Small intestine (tissue), 7 donors: ENCODE measurements at regions not wholly inside any gene's neighbourhood (a gene's known extent, or its start where the extent isn't known, plus 50 kb on each side); places are given as distances from the start of the nearest gene placed in this dataset.
"Not testable (repeated sequence)": the region's sequence is repeated elsewhere in the genome, so short reads cannot be mapped to it uniquely, and the experiment has no call there.

Experiments used
- DNase-seq, 2 donors: peaks; one replicate each; pipeline versions ENCODE4 v3.0.0 to v3.0.0-alpha.2; 2013
- FAIRE-seq: peaks from 2 replicates; lab custom pipeline; 2012; peaks lifted over from hg19 to GRCh38; lab: Jason Lieb, UNC
- H3K27ac ChIP-seq, 3 donors: one replicate each; pipeline ENCODE4 v1.5.1; 2013; ENCODE audit warnings: low read length in 2 of 3, mild to moderate bottlenecking in 2 of 3, control low read depth in 1 of 3, inconsistent platforms in 1 of 3, low read depth in 1 of 3, moderate library complexity in 1 of 3
- H3K27me3 ChIP-seq, 3 donors: one replicate each; pipeline ENCODE4 v1.6.1; 2013; ENCODE audit warnings: low read length in 3 of 3, inconsistent platforms in 1 of 3; ENCODE audit not compliant: control insufficient read depth in 3 of 3, insufficient read depth in 3 of 3
- H3K36me3 ChIP-seq, 3 donors: one replicate each; pipeline ENCODE4 v1.6.1; 2013; ENCODE audit warnings: low read length in 3 of 3, inconsistent platforms in 1 of 3, low read depth in 1 of 3, mild to moderate bottlenecking in 1 of 3, moderate library complexity in 1 of 3; ENCODE audit not compliant: control insufficient read depth in 3 of 3, insufficient read depth in 2 of 3
- H3K4me1 ChIP-seq, 3 donors: one replicate each; pipeline ENCODE4 v1.6.1; 2013; ENCODE audit warnings: low read length in 2 of 3, inconsistent platforms in 1 of 3, low read depth in 1 of 3, mild to moderate bottlenecking in 1 of 3, moderate library complexity in 1 of 3; ENCODE audit not compliant: control insufficient read depth in 3 of 3, insufficient read depth in 2 of 3
- H3K4me3 ChIP-seq, 3 donors: one replicate each; pipeline ENCODE4 v1.5.1; 2013; ENCODE audit warnings: low read length in 3 of 3, control low read depth in 1 of 3, inconsistent platforms in 1 of 3, low read depth in 1 of 3, mild to moderate bottlenecking in 1 of 3, moderate library complexity in 1 of 3
- H3K9me3 ChIP-seq, 2 donors: one replicate each; pipeline ENCODE4 v1.6.1; 2013; ENCODE audit warnings: low read depth in 1 of 2, low read length in 1 of 2; ENCODE audit not compliant: control insufficient read depth in 2 of 2, insufficient read depth in 1 of 2
- WGBS, 3 donors: extraction: QIAGEN DNeasy Blood & Tissue Kit; methylation state at CpG; one replicate each; pipeline ENCODE4 v1.1.7; 2013; 5-methylcytosine and 5-hydroxymethylcytosine counted together
- donor health status: healthy with polysubstance abuse.
- donor health status: control.
- donor health status: control.
- donor health status: Bipolar disorder and iron deficiency.
- donor health status: healthy.

DNA sequence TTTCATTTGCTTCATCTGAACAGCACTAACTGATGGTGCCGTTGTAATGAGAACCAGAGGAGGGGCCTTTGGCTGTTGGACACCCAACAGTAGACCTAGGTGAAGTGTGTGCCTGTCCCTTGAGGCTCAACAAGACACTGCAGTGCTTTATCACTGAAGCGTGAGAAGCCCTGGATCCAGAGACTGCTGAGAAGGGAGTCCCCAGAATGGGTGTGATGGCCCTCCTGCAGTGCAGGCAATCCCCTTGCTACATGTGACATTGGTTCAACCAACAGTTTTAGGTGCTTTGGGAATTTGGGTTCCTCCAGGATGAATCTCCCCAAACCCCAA, 125.6 kb downstream of the BRD1 start:
- 85 to 90% (median 85%) methylated on average over 2 of the region's 2 CpGs for WGBS, 3 donors
- no peaks in the 10 kb centered on the region for H3K36me3 ChIP-seq
- no peaks in the 10 kb centered on the region for H3K4me1 ChIP-seq
- no peak overlapping the region for H3K27ac ChIP-seq
- peaks cover 3 to 5% of the 10 kb centered on the region in 2 donors for H3K9me3 ChIP-seq
- DNase-seq (no peak), FAIRE-seq (no peak)
- peaks cover 3 to 24% (median 13%) of the 10 kb centered on the region in 3 donors for H3K27me3 ChIP-seq
- no peak overlapping the region for H3K4me3 ChIP-seq

DNA sequence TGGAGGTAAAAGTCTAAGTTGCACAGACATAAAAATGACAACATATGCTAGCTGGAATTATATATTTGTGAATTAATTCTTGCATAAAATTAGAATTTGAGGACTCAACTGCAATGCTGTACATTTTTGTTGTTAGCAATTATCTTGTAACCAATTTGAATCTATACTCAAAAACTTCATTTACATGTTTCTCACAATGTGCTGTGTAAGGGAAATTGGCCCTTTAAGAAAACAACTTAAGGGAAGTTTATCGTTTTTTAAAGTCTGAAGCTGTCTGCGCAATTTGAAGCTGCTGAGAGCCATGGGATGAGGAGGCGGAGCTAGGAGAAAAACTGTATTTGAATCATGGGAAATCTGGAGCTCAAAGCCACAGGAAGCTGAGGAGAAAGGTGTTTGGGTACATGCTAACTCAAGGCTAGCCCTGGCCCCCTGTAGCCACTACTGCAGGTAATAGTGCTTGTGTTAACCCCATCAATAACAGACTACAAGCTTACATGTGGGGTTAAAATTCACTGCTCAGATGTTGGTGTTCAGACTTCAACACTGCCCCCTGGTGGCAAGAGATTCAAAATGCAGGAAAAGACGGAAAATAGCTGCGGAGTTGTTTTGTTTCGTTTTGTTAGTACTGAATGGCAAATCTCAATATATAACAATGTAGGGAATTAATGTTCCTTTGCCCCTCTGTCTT, 126.1 kb downstream of the BRD1 start:
- FAIRE-seq (no peak), DNase-seq (peak in 1 of 2 donors; percentile 2)
- peaks cover 3 to 24% (median 13%) of the 10 kb centered on the region in 3 donors for H3K27me3 ChIP-seq
- no peaks in the 10 kb centered on the region for H3K36me3 ChIP-seq
- no peak overlapping the region for H3K4me3 ChIP-seq
- H3K27ac ChIP-seq, result no peak overlapping the region
- peaks cover 3 to 5% of the 10 kb centered on the region in 2 donors for H3K9me3 ChIP-seq
- no peaks in the 10 kb centered on the region for H3K4me1 ChIP-seq
- 73 to 83% (median 75%) methylated on average over 6 of the region's 6 CpGs for WGBS, 3 donors

DNA sequence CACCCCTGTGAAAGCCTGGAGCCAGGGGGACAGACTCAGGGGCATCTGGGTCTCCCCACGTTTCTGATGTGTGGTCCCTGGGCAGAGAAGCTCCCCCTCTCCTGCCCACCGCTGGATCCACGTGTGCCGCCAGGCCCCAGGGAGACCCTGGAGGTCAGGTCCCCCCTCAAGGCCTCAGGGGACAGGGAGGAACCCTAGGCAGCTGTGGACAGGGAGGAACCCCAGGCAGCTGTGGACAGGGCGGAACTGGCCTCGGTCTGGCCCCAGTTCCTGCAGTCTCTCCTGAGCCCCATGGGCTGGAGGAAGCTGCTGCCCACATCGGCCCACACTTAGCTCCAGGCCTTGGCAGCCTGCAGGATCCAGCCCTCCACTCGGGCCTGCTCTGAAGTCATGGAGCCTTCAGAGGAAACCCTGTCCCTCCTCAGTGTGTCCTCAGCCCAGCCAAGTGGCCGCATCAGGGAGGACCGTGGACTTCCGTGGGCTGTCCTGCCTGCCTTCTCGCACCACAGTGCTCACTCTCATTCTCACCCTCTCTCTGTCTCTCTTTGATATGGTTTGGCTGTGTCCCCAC, 127.7 kb downstream of the BRD1 start:
- WGBS, 3 donors, result 83 to 92% (median 90%) methylated on average over 12 of the region's 12 CpGs
- Histone ChIP-seq H3K36me3 (no peaks in the 10 kb centered on the region), H3K9me3 (peaks cover 3 to 5% of the 10 kb centered on the region in 2 donors), H3K27me3 (peaks cover 3 to 15% (median 10%) of the 10 kb centered on the region in 3 donors), H3K4me3 (no peak overlapping the region), H3K27ac (no peak overlapping the region), H3K4me1 (no peaks in the 10 kb centered on the region)
- FAIRE-seq (no peak), DNase-seq (no peak)

DNA sequence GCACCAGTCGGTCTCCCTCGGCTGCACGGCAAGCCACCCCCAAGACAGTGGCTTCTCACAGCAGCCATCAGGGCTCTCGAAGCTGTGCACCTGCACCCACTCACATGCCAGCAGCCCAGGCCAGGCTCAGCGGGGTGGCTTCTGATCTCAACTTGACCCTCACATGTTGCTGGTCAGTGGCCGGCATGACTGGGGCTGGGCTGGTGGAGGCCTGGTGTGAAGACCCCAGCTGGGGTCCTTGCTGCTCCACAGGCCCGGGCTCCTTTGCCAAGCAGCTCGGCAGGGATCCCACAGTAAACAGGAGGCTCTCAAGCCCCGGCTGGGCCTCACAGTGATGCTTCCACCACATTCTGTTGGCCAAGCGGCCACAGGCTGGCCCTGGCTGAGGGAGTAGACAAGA, 128.2 kb downstream of the BRD1 start:
- H3K9me3 ChIP-seq, result peaks cover 3 to 5% of the 10 kb centered on the region in 2 donors
- no peak for DNase-seq
- H3K27ac ChIP-seq, result no peak overlapping the region
- WGBS, 3 donors, result 65 to 74% (median 74%) methylated on average over 8 to 10 of the region's 10 CpGs
- no peaks in the 10 kb centered on the region for H3K4me1 ChIP-seq
- no peak for FAIRE-seq
- no peaks in the 10 kb centered on the region for H3K36me3 ChIP-seq
- no peak overlapping the region for H3K4me3 ChIP-seq
- H3K27me3 ChIP-seq, result peaks cover 0 to 11% (median 10%) of the 10 kb centered on the region in 3 donors

DNA sequence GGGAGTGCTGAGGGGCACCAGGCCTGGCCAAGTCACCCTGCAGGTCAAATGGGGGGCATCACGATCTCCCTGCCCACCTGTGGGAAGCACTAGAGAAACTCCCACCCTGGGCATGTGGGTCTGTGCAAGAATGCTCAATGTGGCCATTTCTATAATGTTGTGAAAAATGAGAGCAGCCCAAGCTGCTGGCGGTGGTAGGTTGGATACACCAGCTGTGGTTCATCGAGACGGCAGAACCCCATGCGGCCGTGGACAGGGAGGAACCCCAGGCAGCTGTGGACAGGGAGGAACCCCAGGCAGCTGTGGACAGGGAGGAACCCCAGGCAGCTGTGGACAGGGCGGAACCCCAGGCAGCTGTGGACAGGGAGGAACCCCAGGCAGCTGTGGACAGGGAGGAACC, 129.1 kb downstream of the BRD1 start:
- not testable (repeated sequence) for H3K27me3 ChIP-seq, DNase-seq, H3K9me3 ChIP-seq, H3K36me3 ChIP-seq, H3K4me1 ChIP-seq, H3K4me3 ChIP-seq, FAIRE-seq, H3K27ac ChIP-seq
- 81 to 84% (median 83%) methylated on average over 7 of the region's 7 CpGs for WGBS, 3 donors

DNA sequence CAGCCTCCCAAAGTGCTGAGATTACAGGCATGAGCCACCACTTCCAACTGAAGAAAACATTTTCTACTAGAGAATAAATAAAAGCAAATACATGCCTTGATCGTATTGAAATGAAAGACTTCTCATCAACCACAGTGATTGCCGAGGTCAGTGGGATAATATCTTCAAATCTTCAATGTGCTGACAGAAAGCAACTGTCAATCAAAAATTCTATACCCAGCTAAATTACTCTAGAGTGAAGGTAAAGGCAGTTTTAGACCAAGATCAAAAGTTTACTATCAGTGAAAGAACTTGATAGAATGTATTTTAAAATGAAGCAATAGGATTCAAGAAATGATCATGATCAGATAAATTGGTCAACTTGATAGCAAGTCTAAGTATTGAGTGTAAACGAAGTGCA, 130.6 kb downstream of the BRD1 start:
- no peaks in the 10 kb centered on the region for H3K27me3 ChIP-seq
- H3K27ac ChIP-seq, result no peak overlapping the region
- no peak for DNase-seq
- WGBS, 3 donors, result 72 to 86% (median 80%) methylated on average over 3 of the region's 3 CpGs
- no peaks in the 10 kb centered on the region for H3K36me3 ChIP-seq
- peaks cover 3 to 4% of the 10 kb centered on the region in 2 donors for H3K9me3 ChIP-seq
- FAIRE-seq, result no peak
- H3K4me3 ChIP-seq, result no peak overlapping the region
- H3K4me1 ChIP-seq, result no peaks in the 10 kb centered on the region

DNA sequence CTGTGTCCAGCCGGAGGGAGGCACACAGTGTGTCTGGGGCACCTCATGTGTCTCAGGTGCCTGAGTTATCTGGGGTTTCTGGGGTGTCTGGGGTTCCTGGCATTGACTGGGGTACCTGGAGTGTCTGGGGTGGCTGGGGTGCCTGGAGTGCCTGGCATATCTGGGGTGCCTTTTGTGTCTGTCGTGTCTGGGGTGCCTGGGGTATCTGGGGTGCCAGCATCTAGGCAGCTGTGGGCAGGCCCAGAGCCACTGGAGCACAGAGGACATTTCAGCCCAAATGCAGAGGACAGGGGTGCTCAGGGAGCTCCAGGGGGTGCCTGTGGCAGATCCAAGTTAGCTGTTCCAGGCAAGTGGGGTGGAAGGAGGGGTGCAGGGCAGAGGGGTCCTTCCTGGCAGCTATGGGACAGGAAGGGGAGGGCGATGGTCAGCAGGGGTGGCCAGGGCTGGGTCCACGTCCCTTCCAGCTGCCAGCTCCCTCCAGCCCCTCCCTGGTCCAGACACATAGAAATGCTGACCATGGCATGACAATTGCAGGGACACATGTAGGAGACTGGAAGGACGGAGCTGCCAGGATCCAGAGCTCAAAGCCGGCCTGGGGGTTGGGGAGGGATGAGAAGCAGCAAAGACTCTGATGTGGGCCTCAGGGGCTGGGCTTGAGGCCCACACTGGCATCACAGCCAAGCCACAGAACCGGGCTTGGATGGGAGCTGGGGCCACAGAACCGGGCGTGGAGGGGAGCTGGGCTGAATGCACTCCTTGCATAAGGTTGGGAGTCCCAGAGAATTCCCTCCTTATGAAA, 133.0 kb downstream of the BRD1 start:
- no peak overlapping the region for H3K4me3 ChIP-seq
- 67 to 80% (median 68%) methylated on average over 8 to 9 of the region's 9 CpGs for WGBS, 3 donors
- no peaks in the 10 kb centered on the region for H3K36me3 ChIP-seq
- H3K27me3 ChIP-seq, result peaks cover 0 to 2% (median 0%) of the 10 kb centered on the region in 3 donors
- no peak for DNase-seq
- no peak overlapping the region for H3K27ac ChIP-seq
- H3K9me3 ChIP-seq, result no peaks in the 10 kb centered on the region
- FAIRE-seq, result no peak
- H3K4me1 ChIP-seq, result no peaks in the 10 kb centered on the region

DNA sequence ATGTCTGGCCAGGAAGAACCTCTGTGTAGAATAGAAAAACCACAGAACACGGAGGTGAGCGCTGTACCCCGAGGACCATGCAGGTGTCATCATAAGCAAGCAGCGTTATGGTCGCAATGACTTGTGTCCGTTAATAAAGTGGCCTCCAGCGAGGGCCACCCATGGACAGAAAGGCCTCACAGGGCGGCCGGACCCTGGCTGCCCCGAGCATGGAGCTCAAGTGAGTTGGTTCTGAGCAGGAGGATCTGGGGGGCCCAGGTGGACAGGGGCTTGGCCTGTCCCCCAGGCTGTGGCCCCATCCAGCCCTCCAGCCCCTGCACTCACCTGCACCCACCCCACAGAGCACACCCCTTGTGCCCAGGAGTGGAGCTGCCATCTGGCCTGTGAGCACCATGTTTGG, 133.8 kb downstream of the BRD1 start:
- 82 to 90% (median 88%) methylated on average over 10 of the region's 10 CpGs for WGBS, 3 donors
- Histone ChIP-seq H3K36me3 (no peaks in the 10 kb centered on the region), H3K27me3 (peaks cover 0 to 2% (median 0%) of the 10 kb centered on the region in 3 donors), H3K4me3 (no peak overlapping the region), H3K27ac (no peak overlapping the region), H3K9me3 (no peaks in the 10 kb centered on the region), H3K4me1 (no peaks in the 10 kb centered on the region)
- DNase-seq (no peak), FAIRE-seq (no peak)
